SH-SY5Y (cell line): ENCODE measurements at regions not wholly inside any gene's neighbourhood (a gene's known extent, or its start where the extent isn't known, plus 50 kb on each side); places are given as distances from the start of the nearest gene placed in this dataset.

ENCODE experiments used
- GATA2 ChIP-seq: IDR thresholded peaks from 2 replicates; pipeline ENCODE4 v1.6.1; 2011; ENCODE audit warnings: mild to moderate bottlenecking, low read depth, low read length
- GATA3 ChIP-seq: IDR thresholded peaks from 2 replicates; pipeline ENCODE4 v1.6.1; 2011; ENCODE audit warnings: low read depth, mild to moderate bottlenecking, low read length, moderate library complexity

- TF ChIP-seq GATA2 (no peak), GATA3 (no peak)
Measured at GRCh38 chr1:2864203-2864905, 62.9 kb upstream of the TTC34 start.
